HEK293 (cell line): ENCODE measurements at regions not wholly inside any gene's neighbourhood (a gene's known extent, or its start where the extent isn't known, plus 50 kb on each side); places are given as distances from the start of the nearest gene placed in this dataset.

ENCODE experiments used
- CTCF ChIP-seq: fragments of 450-650 bp; formaldehyde crosslinking; IDR thresholded peaks from 2 replicates; pipeline ENCODE4 v1.5.1; 2016; ENCODE audit warnings: missing biosample characterization, missing genetic modification characterization
- TF ChIP-seq, protein P1 (sequence below): fragments of 450-650 bp; formaldehyde crosslinking; IDR thresholded peaks from 2 replicates; pipeline ENCODE4 v1.5.1; 2016; ENCODE audit warnings: missing biosample characterization, missing genetic modification characterization

- TF ChIP-seq CTCF (tag by site-specific recombination), result no peak
- TF ChIP-seq, protein P1, sequence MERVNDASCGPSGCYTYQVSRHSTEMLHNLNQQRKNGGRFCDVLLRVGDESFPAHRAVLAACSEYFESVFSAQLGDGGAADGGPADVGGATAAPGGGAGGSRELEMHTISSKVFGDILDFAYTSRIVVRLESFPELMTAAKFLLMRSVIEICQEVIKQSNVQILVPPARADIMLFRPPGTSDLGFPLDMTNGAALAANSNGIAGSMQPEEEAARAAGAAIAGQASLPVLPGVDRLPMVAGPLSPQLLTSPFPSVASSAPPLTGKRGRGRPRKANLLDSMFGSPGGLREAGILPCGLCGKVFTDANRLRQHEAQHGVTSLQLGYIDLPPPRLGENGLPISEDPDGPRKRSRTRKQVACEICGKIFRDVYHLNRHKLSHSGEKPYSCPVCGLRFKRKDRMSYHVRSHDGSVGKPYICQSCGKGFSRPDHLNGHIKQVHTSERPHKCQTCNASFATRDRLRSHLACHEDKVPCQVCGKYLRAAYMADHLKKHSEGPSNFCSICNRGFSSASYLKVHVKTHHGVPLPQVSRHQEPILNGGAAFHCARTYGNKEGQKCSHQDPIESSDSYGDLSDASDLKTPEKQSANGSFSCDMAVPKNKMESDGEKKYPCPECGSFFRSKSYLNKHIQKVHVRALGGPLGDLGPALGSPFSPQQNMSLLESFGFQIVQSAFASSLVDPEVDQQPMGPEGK (tag by site-specific recombination), result no peak
Measured at GRCh38 chr4:101599620-101600019, 190.9 kb upstream of the BANK1 start.
